ENCODE measurements at regions not wholly inside any gene's neighbourhood (a gene's known extent, or its start where the extent isn't known, plus 50 kb on each side); places are given as distances from the start of the nearest gene placed in this dataset.
"Not testable (repeated sequence)": the region's sequence is repeated elsewhere in the genome, so short reads cannot be mapped to it uniquely, and the experiment has no call there.

DNA sequence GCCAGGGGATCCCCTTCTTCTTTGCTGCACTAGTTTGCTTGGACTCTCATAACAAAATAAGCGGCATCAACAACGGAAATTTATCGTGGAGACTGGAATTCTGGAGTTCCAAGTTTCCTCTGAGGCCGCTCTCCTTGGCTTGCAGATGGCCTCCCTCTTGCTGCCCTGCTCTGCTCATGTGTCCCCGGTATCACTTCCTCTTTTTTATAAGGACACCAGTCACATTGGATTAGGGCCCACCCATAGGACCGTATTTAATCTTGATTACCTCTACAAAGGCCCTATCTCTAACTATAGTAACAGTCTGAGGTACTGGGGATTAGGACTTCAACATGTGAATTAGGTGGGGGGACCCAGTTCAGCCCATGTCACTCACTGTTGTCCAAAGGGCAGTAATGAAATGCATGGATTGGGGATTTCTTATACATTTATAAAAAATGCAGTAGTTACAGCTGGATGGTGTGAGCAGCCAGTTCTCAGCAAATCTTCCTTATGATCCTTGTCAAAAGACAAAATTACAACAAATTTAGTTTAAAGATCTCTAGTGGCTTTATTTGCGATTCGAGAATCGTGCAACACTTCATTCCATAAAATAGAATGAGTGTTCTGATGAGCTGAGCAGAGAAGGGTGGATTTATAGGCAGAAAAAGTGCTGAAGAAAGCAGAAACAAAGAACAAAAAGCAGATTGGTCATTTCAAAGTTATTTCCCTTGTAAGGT, 59.3 kb upstream of the AKAP12 start:
- Mint-ChIP-seq H3K4me1 (no peaks in the 10 kb centered on the region), H3K4me3 (no peak overlapping the region), H3K27ac (no peak overlapping the region), H3K27me3 (peaks cover 26% of the 10 kb centered on the region), H3K9me3 (ENCODE audit: insufficient read depth) (no peaks in the 10 kb centered on the region)
- TF ChIP-seq, protein P1, sequence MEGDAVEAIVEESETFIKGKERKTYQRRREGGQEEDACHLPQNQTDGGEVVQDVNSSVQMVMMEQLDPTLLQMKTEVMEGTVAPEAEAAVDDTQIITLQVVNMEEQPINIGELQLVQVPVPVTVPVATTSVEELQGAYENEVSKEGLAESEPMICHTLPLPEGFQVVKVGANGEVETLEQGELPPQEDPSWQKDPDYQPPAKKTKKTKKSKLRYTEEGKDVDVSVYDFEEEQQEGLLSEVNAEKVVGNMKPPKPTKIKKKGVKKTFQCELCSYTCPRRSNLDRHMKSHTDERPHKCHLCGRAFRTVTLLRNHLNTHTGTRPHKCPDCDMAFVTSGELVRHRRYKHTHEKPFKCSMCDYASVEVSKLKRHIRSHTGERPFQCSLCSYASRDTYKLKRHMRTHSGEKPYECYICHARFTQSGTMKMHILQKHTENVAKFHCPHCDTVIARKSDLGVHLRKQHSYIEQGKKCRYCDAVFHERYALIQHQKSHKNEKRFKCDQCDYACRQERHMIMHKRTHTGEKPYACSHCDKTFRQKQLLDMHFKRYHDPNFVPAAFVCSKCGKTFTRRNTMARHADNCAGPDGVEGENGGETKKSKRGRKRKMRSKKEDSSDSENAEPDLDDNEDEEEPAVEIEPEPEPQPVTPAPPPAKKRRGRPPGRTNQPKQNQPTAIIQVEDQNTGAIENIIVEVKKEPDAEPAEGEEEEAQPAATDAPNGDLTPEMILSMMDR (IDR thresholded peaks at IDR 0.05), result no peak
- TF ChIP-seq EZH2 (IDR thresholded peaks at IDR 0.05; ENCODE audit: borderline replicate concordance, insufficient read depth, low read depth, low read length, poor library complexity, severe bottlenecking), result no peak
- H3K36me3 ChIP-seq (replicated peaks in 1 of 2; ENCODE audit: control extremely low read depth in 1 of 2, control insufficient read depth in 1 of 2, extremely low read depth in 1 of 2, insufficient read depth in 2 of 2, low read length in 1 of 2), result no peaks in the 10 kb centered on the region
- no peak overlapping the region for H3K4me3 ChIP-seq (ENCODE audit: control extremely low read depth in 1 of 5, extremely low read depth in 1 of 5, insufficient read depth in 1 of 5, low read depth in 2 of 5, low read length in 4 of 5)
- no peak overlapping the region for H3K9ac ChIP-seq (ENCODE audit: low read length)
- no peak overlapping the region for H3K27ac ChIP-seq (ENCODE audit: low read length in 2 of 2)
- CTCF ChIA-PET, result no interaction called here
- H3K9me3 ChIP-seq (ENCODE audit: control extremely low read depth in 1 of 3, control insufficient read depth in 2 of 3, insufficient read depth in 1 of 3, low read length in 2 of 3), result peaks cover 0 to 15% (median 0%) of the 10 kb centered on the region in 3 donors
- intact Hi-C loops (cut with micrococcal nuclease), result no loop called here
- H3K4me2 ChIP-seq (replicated peaks; ENCODE audit: low read depth, low read length, poor library complexity, severe bottlenecking), result no peak overlapping the region
- no peak overlapping the region for H2AFZ ChIP-seq (ENCODE audit: insufficient read depth, low read depth, low read length, poor library complexity, severe bottlenecking)
- POLR2A ChIA-PET, result no interaction called here
- H3K79me2 ChIP-seq (ENCODE audit: control insufficient read depth, insufficient read depth, low read length), result no peaks in the 10 kb centered on the region
- H3K27me3 ChIP-seq (replicated peaks in 1 of 4; ENCODE audit: control extremely low read depth in 1 of 4, control insufficient read depth in 3 of 4, insufficient read depth in 4 of 4, low read length in 3 of 4), result peaks cover 0 to 5% (median 2%) of the 10 kb centered on the region in 4 experiments
- no peak for DNase-seq
- no peaks in the 10 kb centered on the region for H4K20me1 ChIP-seq (ENCODE audit: control insufficient read depth, insufficient read depth, low read length, poor library complexity, severe bottlenecking)
- 84% methylated on average over 5 of the region's 9 CpGs for WGBS (ENCODE audit: insufficient coverage)
- H3K4me1 ChIP-seq (ENCODE audit: control insufficient read depth in 2 of 2, insufficient read depth in 2 of 2, low read length in 2 of 2), result no peaks in the 10 kb centered on the region
- no peak for ATAC-seq (ENCODE audit: low read depth)

DNA sequence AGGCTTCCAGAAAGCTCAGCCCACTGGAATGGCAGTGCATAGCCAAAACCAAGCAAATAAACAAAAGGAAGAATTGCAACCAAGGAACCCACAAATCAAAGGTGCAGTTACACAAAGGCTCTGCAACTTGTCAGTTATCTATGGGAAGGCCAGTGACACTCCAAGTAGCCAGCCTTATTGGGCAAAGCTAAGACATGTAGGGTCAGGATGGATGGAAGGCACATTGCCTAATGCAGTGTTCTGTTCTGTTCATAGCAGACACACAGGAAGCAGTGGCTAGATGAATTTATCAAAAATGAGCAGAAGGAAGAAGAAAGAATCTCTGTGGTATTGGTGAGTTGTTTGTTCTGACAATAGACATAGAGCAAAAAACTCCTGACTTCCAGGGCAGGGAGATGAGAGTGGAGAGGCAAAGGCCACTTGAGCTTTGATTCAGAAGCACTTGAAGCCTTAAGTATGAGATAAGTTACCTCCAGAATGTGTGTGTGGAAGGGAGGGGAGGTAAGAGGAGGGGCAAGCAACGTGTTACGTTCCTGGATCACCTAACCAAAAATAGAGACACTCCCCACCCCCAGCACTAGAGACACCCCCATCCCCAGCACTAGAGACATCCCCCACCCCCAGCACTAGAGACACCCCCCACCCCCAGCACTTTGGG, 57.9 kb upstream of the AKAP12 start:
- Histone ChIP-seq H3K9me3 (ENCODE audit: control extremely low read depth in 1 of 3, control insufficient read depth in 2 of 3, insufficient read depth in 1 of 3, low read length in 2 of 3) (peaks cover 0 to 12% (median 0%) of the 10 kb centered on the region in 3 donors), H3K36me3 (replicated peaks in 1 of 2; ENCODE audit: control extremely low read depth in 1 of 2, control insufficient read depth in 1 of 2, extremely low read depth in 1 of 2, insufficient read depth in 2 of 2, low read length in 1 of 2) (no peaks in the 10 kb centered on the region), H3K79me2 (ENCODE audit: control insufficient read depth, insufficient read depth, low read length) (no peaks in the 10 kb centered on the region), H3K4me1 (ENCODE audit: control insufficient read depth in 2 of 2, insufficient read depth in 2 of 2, low read length in 2 of 2) (no peaks in the 10 kb centered on the region), H3K9ac (ENCODE audit: low read length) (no peak overlapping the region), H3K4me2 (replicated peaks; ENCODE audit: low read depth, low read length, poor library complexity, severe bottlenecking) (no peak overlapping the region), H4K20me1 (ENCODE audit: control insufficient read depth, insufficient read depth, low read length, poor library complexity, severe bottlenecking) (no peaks in the 10 kb centered on the region), H3K27me3 (replicated peaks in 1 of 4; ENCODE audit: control extremely low read depth in 1 of 4, control insufficient read depth in 3 of 4, insufficient read depth in 4 of 4, low read length in 3 of 4) (peaks cover 0 to 3% (median 0%) of the 10 kb centered on the region in 4 experiments), H2AFZ (ENCODE audit: insufficient read depth, low read depth, low read length, poor library complexity, severe bottlenecking) (no peak overlapping the region), H3K27ac (ENCODE audit: low read length in 2 of 2) (no peak overlapping the region), H3K4me3 (ENCODE audit: control extremely low read depth in 1 of 5, extremely low read depth in 1 of 5, insufficient read depth in 1 of 5, low read depth in 2 of 5, low read length in 4 of 5) (no peak overlapping the region)
- no peaks in the 10 kb centered on the region for H3K9me3 Mint-ChIP-seq (ENCODE audit: insufficient read depth)
- H3K27me3 Mint-ChIP-seq, result peaks cover 26% of the 10 kb centered on the region
- TF ChIP-seq EZH2 (IDR thresholded peaks at IDR 0.05; ENCODE audit: borderline replicate concordance, insufficient read depth, low read depth, low read length, poor library complexity, severe bottlenecking), result no peak
- TF ChIP-seq, protein P1 (IDR thresholded peaks at IDR 0.05), result no peak
- ATAC-seq (ENCODE audit: low read depth) (no peak), DNase-seq (no peak)
- WGBS (ENCODE audit: insufficient coverage), result no CpG with 5 or more reads among the region's 2 CpGs
- intact Hi-C loops (cut with micrococcal nuclease), result no loop called here
- H3K4me1 Mint-ChIP-seq, result no peaks in the 10 kb centered on the region
- H3K4me3 Mint-ChIP-seq, result no peak overlapping the region
- POLR2A ChIA-PET, result no interaction called here
- CTCF ChIA-PET, result no interaction called here
- no peak overlapping the region for H3K27ac Mint-ChIP-seq

DNA sequence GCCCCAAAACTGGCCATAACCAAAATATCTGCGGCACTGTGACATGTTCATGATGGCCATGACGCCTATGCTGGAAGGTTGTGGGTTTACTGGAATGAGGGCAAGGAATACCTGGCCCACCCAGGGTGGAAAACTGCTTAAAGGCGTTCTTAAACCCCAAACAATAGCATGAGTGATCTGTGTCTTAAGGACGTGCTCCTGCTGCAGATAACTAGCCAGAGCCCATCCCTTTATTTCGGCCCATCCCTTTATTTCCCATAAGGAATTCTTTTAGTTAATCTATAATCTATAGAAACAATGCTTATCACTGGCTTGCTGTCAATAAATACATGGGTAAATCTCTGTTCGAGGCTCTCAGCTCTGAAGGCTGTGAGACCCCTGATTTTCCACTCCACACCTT, 56.8 kb upstream of the AKAP12 start:
- H2AFZ ChIP-seq (ENCODE audit: insufficient read depth, low read depth, low read length, poor library complexity, severe bottlenecking); ATAC-seq (ENCODE audit: low read depth); H3K4me3 ChIP-seq (ENCODE audit: control extremely low read depth in 1 of 5, extremely low read depth in 1 of 5, insufficient read depth in 1 of 5, low read depth in 2 of 5, low read length in 4 of 5); H3K27me3 ChIP-seq (replicated peaks in 1 of 4; ENCODE audit: control extremely low read depth in 1 of 4, control insufficient read depth in 3 of 4, insufficient read depth in 4 of 4, low read length in 3 of 4); CTCF ChIA-PET; POLR2A ChIA-PET; H3K36me3 ChIP-seq (replicated peaks in 1 of 2; ENCODE audit: control extremely low read depth in 1 of 2, control insufficient read depth in 1 of 2, extremely low read depth in 1 of 2, insufficient read depth in 2 of 2, low read length in 1 of 2); DNase-seq; H3K4me3 Mint-ChIP-seq; H3K9ac ChIP-seq (ENCODE audit: low read length); H3K79me2 ChIP-seq (ENCODE audit: control insufficient read depth, insufficient read depth, low read length); H3K4me1 ChIP-seq (ENCODE audit: control insufficient read depth in 2 of 2, insufficient read depth in 2 of 2, low read length in 2 of 2); H3K9me3 Mint-ChIP-seq (ENCODE audit: insufficient read depth); H3K27ac Mint-ChIP-seq; H3K27ac ChIP-seq (ENCODE audit: low read length in 2 of 2); intact Hi-C loops (cut with micrococcal nuclease); H4K20me1 ChIP-seq (ENCODE audit: control insufficient read depth, insufficient read depth, low read length, poor library complexity, severe bottlenecking); H3K4me1 Mint-ChIP-seq; H3K4me2 ChIP-seq (replicated peaks; ENCODE audit: low read depth, low read length, poor library complexity, severe bottlenecking): not testable (repeated sequence)
- WGBS (ENCODE audit: insufficient coverage), result 93% methylated on average over 2 of the region's 6 CpGs
- H3K27me3 Mint-ChIP-seq, result peaks cover 20% of the 10 kb centered on the region
- H3K9me3 ChIP-seq (ENCODE audit: control extremely low read depth in 1 of 3, control insufficient read depth in 2 of 3, insufficient read depth in 1 of 3, low read length in 2 of 3), result peaks cover 0 to 12% (median 0%) of the 10 kb centered on the region in 3 donors
